KMS-11 (cell line): ENCODE measurements at regions not wholly inside any gene's neighbourhood (a gene's known extent, or its start where the extent isn't known, plus 50 kb on each side); places are given as distances from the start of the nearest gene placed in this dataset.

Experiments
- H2AFZ ChIP-seq: fragments of 200-600 bp; sonication (generic); 2 replicates; pipeline ENCODE4 v1.6.1; 2016; ENCODE audit warnings: antibody characterized with exemption, mixed run types, low read depth
- H3K27ac ChIP-seq: fragments of 200-600 bp; sonication (generic); 2 replicates; pipeline ENCODE4 v1.6.1; 2016; ENCODE audit warnings: mild to moderate bottlenecking, mixed run types
- H3K27me3 ChIP-seq: fragments of 200-600 bp; sonication (generic); 2 replicates; pipeline ENCODE4 v1.6.1; 2017; ENCODE audit warnings: mild to moderate bottlenecking, low read depth, mixed run types, moderate library complexity; ENCODE audit not compliant: insufficient read depth
- H3K36me3 ChIP-seq: fragments of 200-600 bp; sonication (generic); 2 replicates; pipeline ENCODE4 v1.6.1; 2017; ENCODE audit warnings: mild to moderate bottlenecking, mixed run types; ENCODE audit not compliant: insufficient read depth
- H3K4me1 ChIP-seq: fragments of 200-600 bp; sonication (generic); 2 replicates; pipeline ENCODE4 v1.6.1; 2016; ENCODE audit warnings: mild to moderate bottlenecking, low read depth, mixed run types; ENCODE audit not compliant: poor library complexity, severe bottlenecking
- H3K4me2 ChIP-seq: fragments of 200-600 bp; sonication (generic); 2 replicates; pipeline ENCODE4 v1.7.0; 2016; ENCODE audit warnings: mild to moderate bottlenecking, mixed run types
- H3K4me3 ChIP-seq: fragments of 200-600 bp; sonication (generic); IDR thresholded peaks from 2 replicates; pipeline ENCODE4 v1.6.1; 2017; ENCODE audit warnings: low read depth, low read length, mixed read lengths; ENCODE audit not compliant: insufficient read depth
- H3K79me2 ChIP-seq: fragments of 200-600 bp; sonication (generic); 2 replicates; pipeline ENCODE4 v1.6.1; 2016; ENCODE audit warnings: low read depth, mixed run types; ENCODE audit not compliant: insufficient read depth
- H3K9ac ChIP-seq: fragments of 200-600 bp; sonication (generic); 2 replicates; pipeline ENCODE4 v1.6.1; 2016; ENCODE audit warnings: mild to moderate bottlenecking, mixed run types
- H4K20me1 ChIP-seq: fragments of 200-600 bp; sonication (generic); 2 replicates; pipeline ENCODE4 v1.6.1; 2016; ENCODE audit warnings: mild to moderate bottlenecking, mixed run types; ENCODE audit not compliant: insufficient read depth
- TF ChIP-seq, protein P1 (sequence below): fragments of 200-600 bp; sonication (generic); conservative IDR thresholded peaks from 2 replicates; pipeline ENCODE4 v1.6.1; 2017; ENCODE audit warnings: low read depth, mild to moderate bottlenecking, antibody characterized with exemption, low read length, moderate library complexity, mixed read lengths

DNA sequence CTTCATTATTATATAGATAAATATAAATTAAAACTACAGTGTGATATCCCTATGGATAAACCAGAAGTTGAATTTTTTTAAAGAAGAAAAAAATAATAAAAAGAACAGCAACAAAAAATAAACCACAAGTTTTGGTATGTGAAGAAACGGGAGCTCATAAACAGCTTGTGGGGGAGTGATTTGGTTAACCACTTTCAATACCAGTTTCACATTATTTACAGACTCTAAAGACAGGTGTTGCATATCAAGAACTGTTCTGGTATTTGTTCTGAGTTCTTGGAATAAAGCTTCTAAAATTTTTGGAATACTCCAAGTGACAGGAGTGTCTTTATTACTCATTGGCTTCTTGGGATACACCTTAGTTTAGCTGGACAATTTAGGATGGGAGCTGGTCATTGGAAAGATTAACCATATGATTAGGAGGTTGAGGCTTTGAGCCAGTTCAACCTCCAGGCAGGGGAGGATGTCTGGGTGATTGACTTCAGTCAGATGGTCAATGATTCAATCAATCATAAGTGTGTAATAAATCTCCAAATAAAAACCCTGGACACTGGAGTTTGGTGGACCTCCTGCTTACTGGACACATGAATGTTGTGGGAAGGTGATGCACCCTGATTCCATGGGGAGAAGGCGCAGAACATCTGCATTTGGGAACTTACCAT lies 2223.1 kb upstream of the C9orf72 start:
- Histone ChIP-seq H2AFZ (no peak overlapping the region), H3K79me2 (no peaks in the 10 kb centered on the region), H3K4me3 (no peak overlapping the region), H3K27me3 (peaks cover 19% of the 10 kb centered on the region; the same call in 1 of the 2 replicates), H3K9ac (no peak overlapping the region), H3K36me3 (no peaks in the 10 kb centered on the region), H3K27ac (no peak overlapping the region), H3K4me2 (peak overlapping the region; percentile 23; the same call in 1 of the 2 replicates), H3K4me1 (peaks cover 41% of the 10 kb centered on the region), H4K20me1 (no peaks in the 10 kb centered on the region)
- TF ChIP-seq, protein P1, sequence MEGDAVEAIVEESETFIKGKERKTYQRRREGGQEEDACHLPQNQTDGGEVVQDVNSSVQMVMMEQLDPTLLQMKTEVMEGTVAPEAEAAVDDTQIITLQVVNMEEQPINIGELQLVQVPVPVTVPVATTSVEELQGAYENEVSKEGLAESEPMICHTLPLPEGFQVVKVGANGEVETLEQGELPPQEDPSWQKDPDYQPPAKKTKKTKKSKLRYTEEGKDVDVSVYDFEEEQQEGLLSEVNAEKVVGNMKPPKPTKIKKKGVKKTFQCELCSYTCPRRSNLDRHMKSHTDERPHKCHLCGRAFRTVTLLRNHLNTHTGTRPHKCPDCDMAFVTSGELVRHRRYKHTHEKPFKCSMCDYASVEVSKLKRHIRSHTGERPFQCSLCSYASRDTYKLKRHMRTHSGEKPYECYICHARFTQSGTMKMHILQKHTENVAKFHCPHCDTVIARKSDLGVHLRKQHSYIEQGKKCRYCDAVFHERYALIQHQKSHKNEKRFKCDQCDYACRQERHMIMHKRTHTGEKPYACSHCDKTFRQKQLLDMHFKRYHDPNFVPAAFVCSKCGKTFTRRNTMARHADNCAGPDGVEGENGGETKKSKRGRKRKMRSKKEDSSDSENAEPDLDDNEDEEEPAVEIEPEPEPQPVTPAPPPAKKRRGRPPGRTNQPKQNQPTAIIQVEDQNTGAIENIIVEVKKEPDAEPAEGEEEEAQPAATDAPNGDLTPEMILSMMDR: no peak

DNA sequence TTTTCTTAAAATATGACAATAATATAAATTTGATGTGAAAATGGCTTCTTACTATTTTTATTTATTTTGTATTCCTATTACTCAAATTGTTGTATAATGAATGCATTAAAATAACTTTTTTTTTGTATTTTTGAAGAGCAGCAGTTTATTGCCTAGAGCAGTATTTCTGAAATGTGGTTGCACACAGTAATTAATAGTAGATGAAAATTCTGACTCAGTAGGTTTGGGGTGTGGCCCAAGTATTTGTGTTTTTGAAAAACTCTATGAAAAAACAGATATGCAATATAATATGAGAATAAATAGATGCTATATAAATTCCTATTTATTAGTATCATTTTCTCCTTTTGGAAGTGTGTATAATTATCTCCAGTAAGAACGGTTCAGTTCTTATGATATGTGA lies 2225.3 kb upstream of the C9orf72 start:
- Histone ChIP-seq H3K79me2 (no peaks in the 10 kb centered on the region), H4K20me1 (no peaks in the 10 kb centered on the region), H3K4me1 (peaks cover 39% of the 10 kb centered on the region), H3K9ac (no peak overlapping the region), H3K4me2 (no peak overlapping the region), H3K4me3 (no peak overlapping the region), H3K27ac (no peak overlapping the region), H3K27me3 (peaks cover 16% of the 10 kb centered on the region; the same call in 1 of the 2 replicates), H3K36me3 (no peaks in the 10 kb centered on the region), H2AFZ (no peak overlapping the region)
- TF ChIP-seq, protein P1: no peak

- no peak overlapping the region for H3K9ac ChIP-seq
- H3K27me3 ChIP-seq: peaks cover 13% of the 10 kb centered on the region; the same call in 1 of the 2 replicates
- H2AFZ ChIP-seq: no peak overlapping the region
- no peaks in the 10 kb centered on the region for H4K20me1 ChIP-seq
- H3K4me2 ChIP-seq: no peak overlapping the region
- TF ChIP-seq, protein P1: no peak
- no peaks in the 10 kb centered on the region for H3K36me3 ChIP-seq
- H3K4me3 ChIP-seq: no peak overlapping the region
- H3K4me1 ChIP-seq: peaks cover 33% of the 10 kb centered on the region
- H3K27ac ChIP-seq: no peak overlapping the region
- no peaks in the 10 kb centered on the region for H3K79me2 ChIP-seq
Observed at GRCh38 chr9:29799227-29799626, 2225.9 kb upstream of the C9orf72 start.

- Histone ChIP-seq H4K20me1 (no peaks in the 10 kb centered on the region), H3K27ac (no peak overlapping the region), H3K36me3 (no peaks in the 10 kb centered on the region), H3K9ac (no peak overlapping the region), H3K4me2 (no peak overlapping the region), H3K4me3 (no peak overlapping the region), H3K79me2 (no peaks in the 10 kb centered on the region), H2AFZ (no peak overlapping the region), H3K4me1 (peaks cover 20% of the 10 kb centered on the region), H3K27me3 (peaks cover 7% of the 10 kb centered on the region; the same call in 1 of the 2 replicates)
- TF ChIP-seq, protein P1: no peak
Observed at GRCh38 chr9:29800821-29801220, 2227.5 kb upstream of the C9orf72 start.
